ENCODE measurements at regions not wholly inside any gene's neighbourhood (a gene's known extent, or its start where the extent isn't known, plus 50 kb on each side); places are given as distances from the start of the nearest gene placed in this dataset.

GRCh38 chr1:188931506-188931905 is 1546.2 kb downstream of the BRINP3 start:
- Mint-ChIP-seq H3K9me3 (no peaks in the 10 kb centered on the region), H3K4me1 (peaks cover 4% of the 10 kb centered on the region; the same call in 2 of the 3 replicates), H3K27me3 (ENCODE audit: insufficient read depth, low read depth, poor library complexity) (no peaks in the 10 kb centered on the region), H3K4me3 (no peak overlapping the region), H3K36me3 (ENCODE audit: low read depth) (no peaks in the 10 kb centered on the region), H3K27ac (no peak overlapping the region)
- no peaks in the 10 kb centered on the region for H3F3A ChIP-seq (replicated peaks; ENCODE audit: low read depth)
- no peak overlapping the region for H3K4me3 ChIP-seq
- H3K79me2 ChIP-seq (replicated peaks; ENCODE audit: insufficient read depth) = no peaks in the 10 kb centered on the region
- H3K4me1 ChIP-seq (ENCODE audit: insufficient read depth) = no peaks in the 10 kb centered on the region; the same call in 1 of the 2 replicates
- no peaks in the 10 kb centered on the region for H3K9me2 ChIP-seq (ENCODE audit: insufficient read depth)
- no peak overlapping the region for H3K27ac ChIP-seq (ENCODE audit: low read depth)
- no peak overlapping the region for H2AFZ ChIP-seq
- TF ChIP-seq, protein P1, sequence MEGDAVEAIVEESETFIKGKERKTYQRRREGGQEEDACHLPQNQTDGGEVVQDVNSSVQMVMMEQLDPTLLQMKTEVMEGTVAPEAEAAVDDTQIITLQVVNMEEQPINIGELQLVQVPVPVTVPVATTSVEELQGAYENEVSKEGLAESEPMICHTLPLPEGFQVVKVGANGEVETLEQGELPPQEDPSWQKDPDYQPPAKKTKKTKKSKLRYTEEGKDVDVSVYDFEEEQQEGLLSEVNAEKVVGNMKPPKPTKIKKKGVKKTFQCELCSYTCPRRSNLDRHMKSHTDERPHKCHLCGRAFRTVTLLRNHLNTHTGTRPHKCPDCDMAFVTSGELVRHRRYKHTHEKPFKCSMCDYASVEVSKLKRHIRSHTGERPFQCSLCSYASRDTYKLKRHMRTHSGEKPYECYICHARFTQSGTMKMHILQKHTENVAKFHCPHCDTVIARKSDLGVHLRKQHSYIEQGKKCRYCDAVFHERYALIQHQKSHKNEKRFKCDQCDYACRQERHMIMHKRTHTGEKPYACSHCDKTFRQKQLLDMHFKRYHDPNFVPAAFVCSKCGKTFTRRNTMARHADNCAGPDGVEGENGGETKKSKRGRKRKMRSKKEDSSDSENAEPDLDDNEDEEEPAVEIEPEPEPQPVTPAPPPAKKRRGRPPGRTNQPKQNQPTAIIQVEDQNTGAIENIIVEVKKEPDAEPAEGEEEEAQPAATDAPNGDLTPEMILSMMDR (conservative IDR thresholded peaks at IDR 0.05; ENCODE audit: low read depth in 2 of 2) = no peak
- TF ChIP-seq CREB1 (CRISPR knock-in tag; IDR thresholded peaks at IDR 0.05; ENCODE audit: low read depth) (no peak), NANOG (IDR thresholded peaks at IDR 0.05; ENCODE audit: borderline replicate concordance) (no peak), ZNF462 (CRISPR knock-in tag; IDR thresholded peaks at IDR 0.05) (no peak), EZH2 (IDR thresholded peaks at IDR 0.05; ENCODE audit: low read depth, unreplicated experiment) (no peak), ZNF114 (CRISPR knock-in tag; IDR thresholded peaks at IDR 0.05) (no peak), EZH2phosphoT487 (IDR thresholded peaks at IDR 0.05; ENCODE audit: unreplicated experiment) (no peak), STAT1 (IDR thresholded peaks at IDR 0.05; ENCODE audit: unreplicated experiment) (no peak), JUNB (IDR thresholded peaks at IDR 0.05; ENCODE audit: unreplicated experiment) (no peak), POLR2AphosphoS5 (IDR thresholded peaks at IDR 0.05; ENCODE audit: low read depth) (no peak), ZNF331 (CRISPR knock-in tag; IDR thresholded peaks at IDR 0.05; ENCODE audit: low read depth) (no peak)
- TF ChIP-seq, protein P2, sequence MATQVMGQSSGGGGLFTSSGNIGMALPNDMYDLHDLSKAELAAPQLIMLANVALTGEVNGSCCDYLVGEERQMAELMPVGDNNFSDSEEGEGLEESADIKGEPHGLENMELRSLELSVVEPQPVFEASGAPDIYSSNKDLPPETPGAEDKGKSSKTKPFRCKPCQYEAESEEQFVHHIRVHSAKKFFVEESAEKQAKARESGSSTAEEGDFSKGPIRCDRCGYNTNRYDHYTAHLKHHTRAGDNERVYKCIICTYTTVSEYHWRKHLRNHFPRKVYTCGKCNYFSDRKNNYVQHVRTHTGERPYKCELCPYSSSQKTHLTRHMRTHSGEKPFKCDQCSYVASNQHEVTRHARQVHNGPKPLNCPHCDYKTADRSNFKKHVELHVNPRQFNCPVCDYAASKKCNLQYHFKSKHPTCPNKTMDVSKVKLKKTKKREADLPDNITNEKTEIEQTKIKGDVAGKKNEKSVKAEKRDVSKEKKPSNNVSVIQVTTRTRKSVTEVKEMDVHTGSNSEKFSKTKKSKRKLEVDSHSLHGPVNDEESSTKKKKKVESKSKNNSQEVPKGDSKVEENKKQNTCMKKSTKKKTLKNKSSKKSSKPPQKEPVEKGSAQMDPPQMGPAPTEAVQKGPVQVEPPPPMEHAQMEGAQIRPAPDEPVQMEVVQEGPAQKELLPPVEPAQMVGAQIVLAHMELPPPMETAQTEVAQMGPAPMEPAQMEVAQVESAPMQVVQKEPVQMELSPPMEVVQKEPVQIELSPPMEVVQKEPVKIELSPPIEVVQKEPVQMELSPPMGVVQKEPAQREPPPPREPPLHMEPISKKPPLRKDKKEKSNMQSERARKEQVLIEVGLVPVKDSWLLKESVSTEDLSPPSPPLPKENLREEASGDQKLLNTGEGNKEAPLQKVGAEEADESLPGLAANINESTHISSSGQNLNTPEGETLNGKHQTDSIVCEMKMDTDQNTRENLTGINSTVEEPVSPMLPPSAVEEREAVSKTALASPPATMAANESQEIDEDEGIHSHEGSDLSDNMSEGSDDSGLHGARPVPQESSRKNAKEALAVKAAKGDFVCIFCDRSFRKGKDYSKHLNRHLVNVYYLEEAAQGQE (IDR thresholded peaks at IDR 0.05; ENCODE audit: unreplicated experiment) = no peak
- TF ChIP-seq, protein P3, sequence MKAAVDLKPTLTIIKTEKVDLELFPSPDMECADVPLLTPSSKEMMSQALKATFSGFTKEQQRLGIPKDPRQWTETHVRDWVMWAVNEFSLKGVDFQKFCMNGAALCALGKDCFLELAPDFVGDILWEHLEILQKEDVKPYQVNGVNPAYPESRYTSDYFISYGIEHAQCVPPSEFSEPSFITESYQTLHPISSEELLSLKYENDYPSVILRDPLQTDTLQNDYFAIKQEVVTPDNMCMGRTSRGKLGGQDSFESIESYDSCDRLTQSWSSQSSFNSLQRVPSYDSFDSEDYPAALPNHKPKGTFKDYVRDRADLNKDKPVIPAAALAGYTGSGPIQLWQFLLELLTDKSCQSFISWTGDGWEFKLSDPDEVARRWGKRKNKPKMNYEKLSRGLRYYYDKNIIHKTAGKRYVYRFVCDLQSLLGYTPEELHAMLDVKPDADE (IDR thresholded peaks at IDR 0.05) = no peak
- ATAC-seq (no peak), DNase-seq (ENCODE audit: low spot score) (no peak)
- H3K27me3 ChIP-seq (ENCODE audit: insufficient read depth) = no peaks in the 10 kb centered on the region
- no peaks in the 10 kb centered on the region for H3K36me3 ChIP-seq (ENCODE audit: insufficient read depth)
- H4K20me1 ChIP-seq (replicated peaks; ENCODE audit: insufficient read depth) = no peaks in the 10 kb centered on the region
- no peak overlapping the region for H3K4me2 ChIP-seq

Data from GM23338 (cell line).